ENCODE measurements at regions not wholly inside any gene's neighbourhood (a gene's known extent, or its start where the extent isn't known, plus 50 kb on each side); places are given as distances from the start of the nearest gene placed in this dataset.
"Not testable (repeated sequence)": the region's sequence is repeated elsewhere in the genome, so short reads cannot be mapped to it uniquely, and the experiment has no call there.

- H3K36me3 ChIP-seq (replicated peaks in 1 of 2; ENCODE audit: insufficient read depth in 1 of 2, low read depth in 2 of 2): no peaks in the 10 kb centered on the region
- no peak overlapping the region for H3K4me3 ChIP-seq
- 66 to 67% methylated on average over 6 to 7 of the region's 7 CpGs for WGBS, 2 donors
- H3K27ac ChIP-seq: no peak overlapping the region
- TF ChIP-seq CTCF (IDR thresholded peaks at IDR 0.05) (no peak), POLR2A (IDR thresholded peaks at IDR 0.05) (no peak)
- no peaks in the 10 kb centered on the region for H3K4me1 ChIP-seq
- no peak for ATAC-seq
- intact Hi-C loops (cut with DNase I): no loop called here
- no peaks in the 10 kb centered on the region for H3K9me3 ChIP-seq
- no peaks in the 10 kb centered on the region for H3K27me3 ChIP-seq
- DNase-seq: no peak
These were observed 135.3 kb downstream of the THBS2 start for GRCh38 chr6:169118346-169118830.

- no peaks in the 10 kb centered on the region for H3K4me1 ChIP-seq
- 60 to 76% methylated on average over 7 of the region's 7 CpGs for WGBS, 2 donors
- no peaks in the 10 kb centered on the region for H3K9me3 ChIP-seq
- ATAC-seq: no peak
- H3K27ac ChIP-seq: no peak overlapping the region
- no peak for DNase-seq
- H3K36me3 ChIP-seq (replicated peaks in 1 of 2; ENCODE audit: insufficient read depth in 1 of 2, low read depth in 2 of 2): no peaks in the 10 kb centered on the region
- no peak for TF ChIP-seq CTCF (IDR thresholded peaks at IDR 0.05)
- no peak for TF ChIP-seq POLR2A (IDR thresholded peaks at IDR 0.05)
- H3K4me3 ChIP-seq: no peak overlapping the region
- intact Hi-C loops (cut with DNase I): no loop called here
- H3K27me3 ChIP-seq: no peaks in the 10 kb centered on the region
These were observed 136.0 kb downstream of the THBS2 start for GRCh38 chr6:169117663-169118062.

GRCh38 chr6:169115632-169116031 is 138.0 kb downstream of the THBS2 start:
- TF ChIP-seq POLR2A (IDR thresholded peaks at IDR 0.05): no peak
- no peak for TF ChIP-seq CTCF (IDR thresholded peaks at IDR 0.05)
- Histone ChIP-seq H3K27ac (no peak overlapping the region), H3K4me3 (no peak overlapping the region), H3K4me1 (no peaks in the 10 kb centered on the region), H3K9me3 (no peaks in the 10 kb centered on the region), H3K36me3 (replicated peaks in 1 of 2; ENCODE audit: insufficient read depth in 1 of 2, low read depth in 2 of 2) (no peaks in the 10 kb centered on the region), H3K27me3 (no peaks in the 10 kb centered on the region)
- no peak for ATAC-seq
- WGBS, 2 donors: 62 to 78% methylated on average over 3 of the region's 3 CpGs
- intact Hi-C loops (cut with DNase I): no loop called here
- no peak for DNase-seq

- 76 to 79% methylated on average over 8 of the region's 8 CpGs for WGBS, 2 donors
- H3K9me3 ChIP-seq; H3K27me3 ChIP-seq; H3K36me3 ChIP-seq (replicated peaks in 1 of 2; ENCODE audit: insufficient read depth in 1 of 2, low read depth in 2 of 2); intact Hi-C loops (cut with DNase I); DNase-seq; H3K27ac ChIP-seq; H3K4me3 ChIP-seq; H3K4me1 ChIP-seq; ATAC-seq: not testable (repeated sequence)
These were observed 139.0 kb downstream of the THBS2 start for GRCh38 chr6:169114632-169115031.

- Histone ChIP-seq H3K4me3 (no peak overlapping the region), H3K36me3 (replicated peaks in 1 of 2; ENCODE audit: insufficient read depth in 1 of 2, low read depth in 2 of 2) (no peaks in the 10 kb centered on the region), H3K9me3 (no peaks in the 10 kb centered on the region), H3K27ac (no peak overlapping the region), H3K27me3 (no peaks in the 10 kb centered on the region), H3K4me1 (no peaks in the 10 kb centered on the region)
- WGBS, 2 donors: 35 to 39% methylated on average over 10 of the region's 10 CpGs
- DNase-seq (no peak), ATAC-seq (no peak)
- no peak for TF ChIP-seq CTCF (IDR thresholded peaks at IDR 0.05)
- TF ChIP-seq POLR2A (IDR thresholded peaks at IDR 0.05): no peak
- intact Hi-C loops (cut with DNase I): no loop called here
These were observed 140.9 kb downstream of the THBS2 start for GRCh38 chr6:169112483-169113320.

Measured in body of pancreas (tissue), 4 donors.